HG02678 (cell line): ENCODE measurements at regions not wholly inside any gene's neighbourhood (a gene's known extent, or its start where the extent isn't known, plus 50 kb on each side); places are given as distances from the start of the nearest gene placed in this dataset.
"Not testable (repeated sequence)": the region's sequence is repeated elsewhere in the genome, so short reads cannot be mapped to it uniquely, and the experiment has no call there.

Source experiments
- ATAC-seq: cut with Tn5 transposase; IDR thresholded peaks from one replicate; pipeline ENCODE4 v1.9.1; 2021; ENCODE audit warnings: mild to moderate bottlenecking, moderate library complexity; ENCODE audit not compliant: unreplicated experiment

DNA sequence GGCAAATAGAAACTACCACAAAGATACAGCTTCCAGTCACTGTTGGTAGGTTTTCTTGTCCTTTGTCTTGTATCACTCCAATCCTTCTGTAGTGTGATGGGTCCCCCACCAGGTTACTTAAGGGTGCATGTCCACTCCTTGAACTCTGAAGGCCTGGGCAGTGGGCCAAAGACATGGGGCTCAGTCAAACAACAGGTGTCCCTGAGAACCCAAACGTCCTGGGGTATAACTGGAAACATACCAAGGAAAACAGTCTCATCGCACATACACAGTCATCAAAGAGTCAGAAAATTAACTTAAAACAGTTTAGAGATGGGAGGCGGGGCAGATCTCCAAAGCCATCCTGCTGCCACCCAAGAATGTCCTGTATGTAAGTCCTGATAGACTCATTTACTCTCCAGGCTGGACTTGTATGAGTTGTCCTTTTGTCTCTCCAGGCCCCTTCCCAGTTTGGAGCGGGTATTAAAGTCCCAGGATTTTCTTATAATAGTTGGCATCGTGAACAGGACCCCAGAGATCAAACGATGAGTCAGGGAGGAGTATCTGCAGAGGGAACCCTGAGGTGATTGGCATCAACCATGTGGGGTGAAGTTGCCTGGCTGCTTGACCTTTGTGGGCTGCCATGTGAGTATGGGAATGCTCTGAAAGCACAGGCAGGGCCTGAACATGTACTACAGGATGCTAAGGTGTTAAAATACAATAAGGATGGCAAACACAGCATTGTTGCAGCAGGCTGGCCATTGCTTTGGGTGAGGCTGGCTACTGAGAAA is 613.2 kb upstream of the KLF12 start:
- no peak for ATAC-seq

DNA sequence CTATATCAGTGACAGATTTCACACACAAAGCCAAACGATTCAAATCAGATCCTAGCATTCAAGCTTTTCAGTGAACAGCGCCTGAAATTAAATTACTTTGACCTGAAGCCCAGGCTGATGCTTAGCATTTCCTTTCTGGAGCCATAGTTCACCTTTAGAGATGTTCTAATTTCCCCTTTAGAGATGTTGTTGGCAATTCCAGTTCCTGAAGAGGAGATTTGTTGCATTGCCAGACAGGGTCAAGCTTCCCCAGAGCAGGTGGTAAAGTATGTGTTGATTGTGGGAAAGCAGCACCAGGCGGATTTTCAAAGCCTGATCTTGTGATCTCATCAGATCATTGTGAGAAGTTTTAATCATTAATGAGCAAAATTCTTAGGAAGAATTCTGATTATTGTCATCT is 609.8 kb upstream of the KLF12 start:
- no peak for ATAC-seq

DNA sequence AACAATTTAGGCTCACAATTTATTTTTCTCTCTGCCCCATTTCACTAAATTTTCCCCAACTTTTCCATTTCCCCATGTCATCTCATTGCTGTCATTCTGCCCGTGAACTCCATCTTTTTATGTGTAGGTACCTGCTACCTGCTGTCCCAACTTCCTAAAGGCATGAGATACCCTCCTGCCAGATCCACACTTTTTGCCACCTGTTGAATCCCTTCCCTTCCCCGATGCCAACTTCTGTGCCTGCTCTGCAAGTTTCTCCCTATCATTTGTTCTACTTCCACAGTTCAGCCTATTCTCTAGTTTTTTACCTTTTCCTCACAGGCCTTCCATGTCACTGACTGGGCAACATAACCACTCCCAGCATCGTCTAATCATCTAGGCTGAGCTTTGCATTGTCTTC is 607.5 kb upstream of the KLF12 start:
- ATAC-seq, result no peak

GRCh38 chr13:74732736-74733385 is 598.7 kb upstream of the KLF12 start:
- no peak for ATAC-seq

DNA sequence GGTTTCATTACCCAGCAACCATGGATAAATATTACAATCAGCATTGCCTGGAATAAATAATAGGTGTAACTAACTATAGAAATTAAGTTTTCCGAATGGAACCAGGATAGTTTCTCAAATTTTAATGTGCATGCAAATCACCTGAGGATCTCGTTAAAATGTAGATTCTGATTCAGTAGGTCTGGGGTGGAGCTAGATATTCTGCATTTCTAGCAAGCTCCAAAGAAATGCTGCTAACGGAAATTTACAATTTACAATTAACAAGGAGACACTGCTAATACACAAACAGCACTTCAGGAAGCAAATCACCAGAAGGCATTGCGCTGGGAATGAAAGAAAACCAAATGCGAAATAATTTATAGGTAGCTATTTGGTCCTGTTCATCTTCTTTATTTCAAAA is 597.5 kb upstream of the KLF12 start:
- ATAC-seq, result no peak

GRCh38 chr13:74730556-74731331 is 596.5 kb upstream of the KLF12 start:
- no peak for ATAC-seq

GRCh38 chr13:74726206-74726605 is 592.0 kb upstream of the KLF12 start:
- ATAC-seq, result no peak

GRCh38 chr13:74718232-74718842 is 584.1 kb upstream of the KLF12 start:
- ATAC-seq, result not testable (repeated sequence)

DNA sequence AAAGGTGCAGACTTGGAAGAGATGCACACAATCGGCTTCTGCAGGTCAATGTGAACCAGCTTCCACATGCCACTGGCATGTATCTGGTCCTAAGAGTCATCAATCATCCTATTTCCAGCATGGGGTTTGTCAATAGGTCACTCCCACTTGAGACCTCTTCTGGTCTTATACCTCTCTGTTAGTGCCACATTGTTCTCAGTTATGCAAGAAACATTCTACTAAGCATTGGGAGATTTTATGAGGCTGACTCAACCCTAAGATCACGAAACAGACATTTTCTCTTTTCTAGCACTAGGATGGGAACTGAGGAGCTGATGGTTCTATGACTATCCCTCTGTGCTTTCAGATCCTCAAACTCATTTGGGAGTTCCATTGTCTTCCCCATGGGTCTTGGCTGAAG is 581.5 kb upstream of the KLF12 start:
- ATAC-seq, result no peak

DNA sequence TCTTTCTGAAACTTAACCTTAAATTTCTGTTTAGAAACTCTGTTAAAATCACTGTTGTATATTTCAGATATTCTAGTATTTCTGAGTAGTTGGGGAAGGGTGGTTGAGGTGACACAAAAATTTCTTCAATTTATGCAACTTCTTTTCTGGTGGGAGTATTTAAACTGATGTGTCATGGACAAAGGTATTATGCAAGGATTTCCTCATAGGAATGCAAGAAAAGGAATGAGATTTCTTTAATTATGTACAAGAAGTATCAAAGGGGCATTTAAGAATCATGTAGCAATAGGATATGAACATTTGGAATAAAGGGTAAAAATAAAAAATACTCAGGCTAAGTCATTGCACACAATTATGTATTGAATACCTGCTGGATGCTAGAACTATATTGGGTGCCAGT is 575.8 kb upstream of the KLF12 start:
- ATAC-seq, result no peak

- ATAC-seq, result no peak
These were observed 575.0 kb upstream of the KLF12 start for GRCh38 chr13:74709226-74709625.

- ATAC-seq, result no peak
These were observed 574.4 kb upstream of the KLF12 start for GRCh38 chr13:74708629-74709028.

DNA sequence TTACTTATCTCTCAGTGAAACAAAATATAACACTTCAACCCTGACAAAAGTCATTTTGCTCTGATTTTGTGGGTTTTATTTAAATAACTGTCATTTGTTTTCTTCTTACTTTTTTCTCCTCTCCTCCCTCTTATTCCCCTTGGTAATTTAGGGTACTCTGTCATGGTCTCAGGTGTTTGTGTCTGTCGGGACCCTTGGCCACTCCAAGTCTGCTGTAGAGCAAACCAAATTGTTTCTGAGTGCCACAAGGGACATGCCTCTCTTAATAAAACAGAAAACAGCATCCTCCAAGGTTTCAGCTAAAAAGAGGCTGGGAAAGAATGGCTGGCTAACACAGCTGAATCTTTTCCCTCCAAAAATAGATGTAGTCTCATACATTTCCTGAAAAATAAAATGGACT is 573.1 kb upstream of the KLF12 start:
- ATAC-seq, result no peak

GRCh38 chr13:74706801-74707200 is 572.6 kb upstream of the KLF12 start:
- no peak for ATAC-seq

DNA sequence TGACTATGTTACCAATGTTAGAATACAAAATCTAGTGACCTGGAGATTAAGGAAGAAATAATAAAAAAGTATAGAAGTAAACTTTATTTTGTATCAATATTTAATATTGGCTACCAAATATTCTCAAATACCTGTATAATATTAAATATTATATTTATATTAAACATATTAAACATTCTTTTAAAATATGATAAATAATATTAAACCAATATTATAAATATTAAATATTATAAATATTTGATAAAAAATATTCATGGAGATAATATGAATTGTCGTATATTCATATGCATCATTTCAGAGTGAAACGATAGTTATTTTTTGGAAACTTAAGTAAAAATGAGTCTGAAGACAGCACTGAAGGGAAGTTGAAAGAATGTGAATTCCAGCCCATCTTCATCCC is 571.2 kb upstream of the KLF12 start:
- no peak for ATAC-seq

GRCh38 chr13:74703855-74704387 is 569.7 kb upstream of the KLF12 start:
- ATAC-seq, result no peak

GRCh38 chr13:74696148-74696922 is 562.1 kb upstream of the KLF12 start:
- no peak for ATAC-seq

DNA sequence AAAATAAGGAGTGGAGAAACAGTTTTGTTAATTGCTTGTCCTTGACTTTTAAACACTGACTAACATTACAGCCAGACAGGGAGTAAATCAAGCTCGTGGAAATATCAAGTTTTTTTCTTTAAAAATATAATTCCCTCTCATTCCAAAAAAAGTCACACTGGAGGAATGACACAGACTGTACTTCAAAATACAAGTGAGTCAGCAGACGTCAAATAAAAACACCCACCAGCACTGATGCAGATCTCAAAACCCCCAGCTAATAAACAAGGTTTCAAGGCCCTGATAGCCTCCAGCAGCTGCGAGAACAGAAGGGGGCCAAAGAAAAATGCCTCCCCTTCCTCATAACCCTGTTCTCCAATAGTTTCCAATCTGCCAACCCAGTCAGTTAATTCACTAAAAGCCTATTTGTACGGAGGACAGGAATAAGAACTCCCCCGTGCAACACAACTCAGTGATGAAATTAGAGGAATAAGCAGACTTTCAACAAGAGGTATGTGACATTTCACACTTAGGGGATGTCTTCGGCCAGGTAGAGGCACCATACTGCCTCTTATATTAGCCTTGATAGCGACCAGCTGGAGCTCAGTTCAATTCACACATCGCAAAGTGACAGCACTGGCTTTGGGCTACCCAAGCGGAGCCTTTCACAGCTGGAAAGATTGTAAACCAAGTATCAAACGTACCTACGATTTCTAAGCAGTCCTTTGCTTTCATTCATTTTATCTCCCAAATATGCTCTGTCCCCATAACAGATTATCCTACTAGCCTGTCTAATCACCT is 561.0 kb upstream of the KLF12 start:
- no peak for ATAC-seq

GRCh38 chr13:74687442-74688182 is 553.4 kb upstream of the KLF12 start:
- ATAC-seq, result no peak
